GM23338 (cell line): ENCODE measurements at regions not wholly inside any gene's neighbourhood (a gene's known extent, or its start where the extent isn't known, plus 50 kb on each side); places are given as distances from the start of the nearest gene placed in this dataset.

Experiments used
- ATAC-seq: fragments of 200-7000 bp; cut with Tn5 transposase; 3 replicates; pipeline ENCODE4 v1.9.1; 2020
- DNase-seq: peaks from one replicate; pipeline ENCODE4 v3.0.0-alpha.2; 2015; ENCODE audit warnings: low spot score
- H2AFZ ChIP-seq: fragments of 200-600 bp; sonication (generic); 2 replicates; pipeline ENCODE4 v1.8.0; 2016; ENCODE audit warnings: antibody characterized with exemption, mild to moderate bottlenecking, moderate library complexity
- H3F3A ChIP-seq: fragments of 200-600 bp; sonication (generic); replicated peaks from 2 replicates; pipeline ENCODE4 v1.8.0; 2017; ENCODE audit warnings: antibody characterized with exemption, mixed run types, low read depth
- H3K27ac ChIP-seq: fragments of 200-600 bp; sonication (generic); 2 replicates; pipeline ENCODE4 v1.6.1; 2016; ENCODE audit warnings: low read depth
- H3K27me3 ChIP-seq: fragments of 200-600 bp; sonication (generic); 2 replicates; pipeline ENCODE4 v1.8.0; 2016; ENCODE audit warnings: mild to moderate bottlenecking, mixed run types, moderate library complexity; ENCODE audit not compliant: insufficient read depth
- H3K36me3 ChIP-seq: fragments of 200-600 bp; sonication (generic); 2 replicates; pipeline ENCODE4 v1.8.0; 2016; ENCODE audit warnings: mild to moderate bottlenecking; ENCODE audit not compliant: insufficient read depth
- H3K4me1 ChIP-seq: fragments of 200-600 bp; sonication (generic); 2 replicates; pipeline ENCODE4 v1.8.0; 2016; ENCODE audit warnings: mild to moderate bottlenecking, moderate library complexity; ENCODE audit not compliant: insufficient read depth
- H3K4me2 ChIP-seq: fragments of 200-600 bp; sonication (generic); 2 replicates; pipeline ENCODE4 v1.7.1; 2017; ENCODE audit warnings: mixed run types
- H3K4me3 ChIP-seq: fragments of 200-600 bp; sonication (generic); 2 replicates; pipeline ENCODE4 v1.6.1; 2016; ENCODE audit warnings: mixed run types
- H3K79me2 ChIP-seq: fragments of 200-600 bp; sonication (generic); replicated peaks from 2 replicates; pipeline ENCODE4 v1.8.0; 2017; ENCODE audit warnings: mild to moderate bottlenecking; ENCODE audit not compliant: insufficient read depth
- H3K9me2 ChIP-seq: fragments of 200-600 bp; sonication (generic); 2 replicates; pipeline ENCODE4 v1.8.0; 2017; ENCODE audit not compliant: insufficient read depth
- H4K20me1 ChIP-seq: fragments of 200-600 bp; sonication (generic); replicated peaks from 2 replicates; pipeline ENCODE4 v1.8.0; 2017; ENCODE audit warnings: mild to moderate bottlenecking; ENCODE audit not compliant: insufficient read depth
- H3K27ac Mint-ChIP-seq: 2 replicates; pipeline ENCODE4 v1.8.0; 2020; ENCODE audit warnings: inconsistent platforms, mild to moderate bottlenecking, moderate library complexity, mixed read lengths
- H3K27me3 Mint-ChIP-seq: 3 replicates; pipeline ENCODE4 v1.8.0; 2022; ENCODE audit warnings: low read depth, mild to moderate bottlenecking, moderate library complexity, mixed read lengths, inconsistent platforms; ENCODE audit not compliant: insufficient read depth, poor library complexity
- H3K36me3 Mint-ChIP-seq: 3 replicates; pipeline ENCODE4 v1.8.0; 2021; ENCODE audit warnings: low read depth, mild to moderate bottlenecking, inconsistent platforms, moderate library complexity, mixed read lengths
- H3K4me1 Mint-ChIP-seq: 3 replicates; pipeline ENCODE4 v1.8.0; 2020; ENCODE audit warnings: mild to moderate bottlenecking, inconsistent platforms, mixed read lengths
- H3K4me3 Mint-ChIP-seq: 3 replicates; pipeline ENCODE4 v1.8.0; 2021; ENCODE audit warnings: moderate library complexity, mild to moderate bottlenecking, inconsistent platforms, mixed read lengths
- H3K9me3 Mint-ChIP-seq: 3 replicates; pipeline ENCODE4 v1.8.0; 2020; ENCODE audit warnings: moderate library complexity, mild to moderate bottlenecking, inconsistent platforms, mixed read lengths
- CREB1 ChIP-seq: fragments of 250-450 bp; sonication (Bioruptor Pico); IDR thresholded peaks from 2 replicates; pipeline ENCODE4 v1.5.0; 2020; ENCODE audit warnings: low read depth, mild to moderate bottlenecking, moderate library complexity
- ETS1 ChIP-seq: IDR thresholded peaks from 2 replicates; pipeline ENCODE4 v1.6.1; 2016; ENCODE audit warnings: antibody characterized with exemption
- EZH2 ChIP-seq: fragments of 200-600 bp; sonication (generic); IDR thresholded peaks from one replicate; pipeline ENCODE4 v1.8.0; 2017; ENCODE audit warnings: antibody characterized with exemption, mild to moderate bottlenecking, low read depth; ENCODE audit not compliant: unreplicated experiment
- EZH2phosphoT487 ChIP-seq: fragments of 200-600 bp; sonication (generic); IDR thresholded peaks from one replicate; pipeline ENCODE4 v1.8.1; 2018; ENCODE audit warnings: antibody characterized with exemption; ENCODE audit not compliant: unreplicated experiment
- JUNB ChIP-seq: IDR thresholded peaks from one replicate; pipeline ENCODE4 v1.6.1; 2016; ENCODE audit warnings: antibody characterized with exemption; ENCODE audit not compliant: unreplicated experiment
- NANOG ChIP-seq: IDR thresholded peaks from 2 replicates; pipeline ENCODE4 v1.6.1; 2016; ENCODE audit warnings: antibody characterized with exemption, borderline replicate concordance
- POLR2AphosphoS5 ChIP-seq: IDR thresholded peaks from 2 replicates; pipeline ENCODE4 v1.6.1; 2016; ENCODE audit warnings: antibody characterized with exemption, low read depth
- STAT1 ChIP-seq: IDR thresholded peaks from one replicate; pipeline ENCODE4 v1.6.1; 2016; ENCODE audit warnings: antibody characterized with exemption; ENCODE audit not compliant: unreplicated experiment
- ZNF114 ChIP-seq: fragments of 250-450 bp; sonication (Bioruptor Pico); IDR thresholded peaks from 2 replicates; pipeline ENCODE4 v1.5.0; 2020; ENCODE audit warnings: mild to moderate bottlenecking, moderate library complexity
- ZNF331 ChIP-seq: fragments of 250-450 bp; sonication (Bioruptor Pico); IDR thresholded peaks from 2 replicates; pipeline ENCODE4 v1.5.0; 2020; ENCODE audit warnings: low read depth, mild to moderate bottlenecking, moderate library complexity
- TF ChIP-seq, protein P1 (sequence below): IDR thresholded peaks from one replicate; pipeline ENCODE4 v1.6.1; 2018; ENCODE audit warnings: antibody characterized with exemption; ENCODE audit not compliant: unreplicated experiment
- TF ChIP-seq, protein P2 (sequence below): fragments of 250-450 bp; sonication (Bioruptor Pico); IDR thresholded peaks from 2 replicates; pipeline ENCODE4 v1.5.0; 2020; ENCODE audit warnings: mild to moderate bottlenecking, moderate library complexity
- TF ChIP-seq, protein P3 (sequence below), 2 experiments: fragments of 200-600 bp in 1 of 2; sonication (generic) in 1 of 2; conservative IDR thresholded peaks; 2 replicates each; pipeline versions ENCODE4 v1.5.1 to v1.6.1; 2016 to 2017; ENCODE audit warnings: antibody characterized with exemption in 2 of 2, low read depth in 2 of 2, mild to moderate bottlenecking in 2 of 2, moderate library complexity in 1 of 2

GRCh38 chr3:79983118-79983517 is 215.3 kb upstream of the ROBO1 start:
- Mint-ChIP-seq H3K9me3 (no peaks in the 10 kb centered on the region), H3K36me3 (no peaks in the 10 kb centered on the region), H3K4me1 (no peaks in the 10 kb centered on the region), H3K27ac (no peak overlapping the region; the same call in 1 of the 2 replicates), H3K4me3 (no peak overlapping the region), H3K27me3 (no peaks in the 10 kb centered on the region)
- H3K9me2 ChIP-seq = peaks cover 9% of the 10 kb centered on the region; the same call in 1 of the 2 replicates
- H3K4me3 ChIP-seq = no peak overlapping the region
- no peak overlapping the region for H3K4me2 ChIP-seq
- H2AFZ ChIP-seq = no peak overlapping the region
- TF ChIP-seq, protein P1, sequence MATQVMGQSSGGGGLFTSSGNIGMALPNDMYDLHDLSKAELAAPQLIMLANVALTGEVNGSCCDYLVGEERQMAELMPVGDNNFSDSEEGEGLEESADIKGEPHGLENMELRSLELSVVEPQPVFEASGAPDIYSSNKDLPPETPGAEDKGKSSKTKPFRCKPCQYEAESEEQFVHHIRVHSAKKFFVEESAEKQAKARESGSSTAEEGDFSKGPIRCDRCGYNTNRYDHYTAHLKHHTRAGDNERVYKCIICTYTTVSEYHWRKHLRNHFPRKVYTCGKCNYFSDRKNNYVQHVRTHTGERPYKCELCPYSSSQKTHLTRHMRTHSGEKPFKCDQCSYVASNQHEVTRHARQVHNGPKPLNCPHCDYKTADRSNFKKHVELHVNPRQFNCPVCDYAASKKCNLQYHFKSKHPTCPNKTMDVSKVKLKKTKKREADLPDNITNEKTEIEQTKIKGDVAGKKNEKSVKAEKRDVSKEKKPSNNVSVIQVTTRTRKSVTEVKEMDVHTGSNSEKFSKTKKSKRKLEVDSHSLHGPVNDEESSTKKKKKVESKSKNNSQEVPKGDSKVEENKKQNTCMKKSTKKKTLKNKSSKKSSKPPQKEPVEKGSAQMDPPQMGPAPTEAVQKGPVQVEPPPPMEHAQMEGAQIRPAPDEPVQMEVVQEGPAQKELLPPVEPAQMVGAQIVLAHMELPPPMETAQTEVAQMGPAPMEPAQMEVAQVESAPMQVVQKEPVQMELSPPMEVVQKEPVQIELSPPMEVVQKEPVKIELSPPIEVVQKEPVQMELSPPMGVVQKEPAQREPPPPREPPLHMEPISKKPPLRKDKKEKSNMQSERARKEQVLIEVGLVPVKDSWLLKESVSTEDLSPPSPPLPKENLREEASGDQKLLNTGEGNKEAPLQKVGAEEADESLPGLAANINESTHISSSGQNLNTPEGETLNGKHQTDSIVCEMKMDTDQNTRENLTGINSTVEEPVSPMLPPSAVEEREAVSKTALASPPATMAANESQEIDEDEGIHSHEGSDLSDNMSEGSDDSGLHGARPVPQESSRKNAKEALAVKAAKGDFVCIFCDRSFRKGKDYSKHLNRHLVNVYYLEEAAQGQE = no peak
- no peak for TF ChIP-seq EZH2phosphoT487
- TF ChIP-seq, protein P2, sequence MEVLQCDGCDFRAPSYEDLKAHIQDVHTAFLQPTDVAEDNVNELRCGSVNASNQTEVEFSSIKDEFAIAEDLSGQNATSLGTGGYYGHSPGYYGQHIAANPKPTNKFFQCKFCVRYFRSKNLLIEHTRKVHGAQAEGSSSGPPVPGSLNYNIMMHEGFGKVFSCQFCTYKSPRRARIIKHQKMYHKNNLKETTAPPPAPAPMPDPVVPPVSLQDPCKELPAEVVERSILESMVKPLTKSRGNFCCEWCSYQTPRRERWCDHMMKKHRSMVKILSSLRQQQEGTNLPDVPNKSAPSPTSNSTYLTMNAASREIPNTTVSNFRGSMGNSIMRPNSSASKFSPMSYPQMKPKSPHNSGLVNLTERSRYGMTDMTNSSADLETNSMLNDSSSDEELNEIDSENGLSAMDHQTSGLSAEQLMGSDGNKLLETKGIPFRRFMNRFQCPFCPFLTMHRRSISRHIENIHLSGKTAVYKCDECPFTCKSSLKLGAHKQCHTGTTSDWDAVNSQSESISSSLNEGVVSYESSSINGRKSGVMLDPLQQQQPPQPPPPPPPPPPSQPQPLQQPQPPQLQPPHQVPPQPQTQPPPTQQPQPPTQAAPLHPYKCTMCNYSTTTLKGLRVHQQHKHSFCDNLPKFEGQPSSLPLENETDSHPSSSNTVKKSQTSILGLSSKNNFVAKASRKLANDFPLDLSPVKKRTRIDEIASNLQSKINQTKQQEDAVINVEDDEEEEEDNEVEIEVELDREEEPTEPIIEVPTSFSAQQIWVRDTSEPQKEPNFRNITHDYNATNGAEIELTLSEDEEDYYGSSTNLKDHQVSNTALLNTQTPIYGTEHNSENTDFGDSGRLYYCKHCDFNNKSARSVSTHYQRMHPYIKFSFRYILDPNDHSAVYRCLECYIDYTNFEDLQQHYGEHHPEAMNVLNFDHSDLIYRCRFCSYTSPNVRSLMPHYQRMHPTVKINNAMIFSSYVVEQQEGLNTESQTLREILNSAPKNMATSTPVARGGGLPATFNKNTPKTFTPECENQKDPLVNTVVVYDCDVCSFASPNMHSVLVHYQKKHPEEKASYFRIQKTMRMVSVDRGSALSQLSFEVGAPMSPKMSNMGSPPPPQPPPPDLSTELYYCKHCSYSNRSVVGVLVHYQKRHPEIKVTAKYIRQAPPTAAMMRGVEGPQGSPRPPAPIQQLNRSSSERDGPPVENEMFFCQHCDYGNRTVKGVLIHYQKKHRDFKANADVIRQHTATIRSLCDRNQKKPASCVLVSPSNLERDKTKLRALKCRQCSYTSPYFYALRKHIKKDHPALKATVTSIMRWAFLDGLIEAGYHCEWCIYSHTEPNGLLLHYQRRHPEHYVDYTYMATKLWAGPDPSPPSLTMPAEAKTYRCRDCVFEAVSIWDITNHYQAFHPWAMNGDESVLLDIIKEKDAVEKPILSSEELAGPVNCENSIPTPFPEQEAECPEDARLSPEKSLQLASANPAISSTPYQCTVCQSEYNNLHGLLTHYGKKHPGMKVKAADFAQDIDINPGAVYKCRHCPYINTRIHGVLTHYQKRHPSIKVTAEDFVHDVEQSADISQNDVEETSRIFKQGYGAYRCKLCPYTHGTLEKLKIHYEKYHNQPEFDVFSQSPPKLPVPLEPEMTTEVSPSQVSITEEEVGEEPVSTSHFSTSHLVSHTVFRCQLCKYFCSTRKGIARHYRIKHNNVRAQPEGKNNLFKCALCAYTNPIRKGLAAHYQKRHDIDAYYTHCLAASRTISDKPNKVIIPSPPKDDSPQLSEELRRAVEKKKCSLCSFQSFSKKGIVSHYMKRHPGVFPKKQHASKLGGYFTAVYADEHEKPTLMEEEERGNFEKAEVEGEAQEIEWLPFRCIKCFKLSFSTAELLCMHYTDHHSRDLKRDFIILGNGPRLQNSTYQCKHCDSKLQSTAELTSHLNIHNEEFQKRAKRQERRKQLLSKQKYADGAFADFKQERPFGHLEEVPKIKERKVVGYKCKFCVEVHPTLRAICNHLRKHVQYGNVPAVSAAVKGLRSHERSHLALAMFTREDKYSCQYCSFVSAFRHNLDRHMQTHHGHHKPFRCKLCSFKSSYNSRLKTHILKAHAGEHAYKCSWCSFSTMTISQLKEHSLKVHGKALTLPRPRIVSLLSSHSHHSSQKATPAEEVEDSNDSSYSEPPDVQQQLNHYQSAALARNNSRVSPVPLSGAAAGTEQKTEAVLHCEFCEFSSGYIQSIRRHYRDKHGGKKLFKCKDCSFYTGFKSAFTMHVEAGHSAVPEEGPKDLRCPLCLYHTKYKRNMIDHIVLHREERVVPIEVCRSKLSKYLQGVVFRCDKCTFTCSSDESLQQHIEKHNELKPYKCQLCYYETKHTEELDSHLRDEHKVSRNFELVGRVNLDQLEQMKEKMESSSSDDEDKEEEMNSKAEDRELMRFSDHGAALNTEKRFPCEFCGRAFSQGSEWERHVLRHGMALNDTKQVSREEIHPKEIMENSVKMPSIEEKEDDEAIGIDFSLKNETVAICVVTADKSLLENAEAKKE (CRISPR knock-in tag) = no peak
- no peak for TF ChIP-seq ZNF114 (CRISPR knock-in tag)
- no peak for TF ChIP-seq ZNF331
- no peak for TF ChIP-seq STAT1
- no peak for TF ChIP-seq POLR2AphosphoS5
- TF ChIP-seq NANOG = no peak
- no peak for TF ChIP-seq JUNB
- no peak for TF ChIP-seq EZH2
- TF ChIP-seq ETS1 = no peak
- TF ChIP-seq, protein P3, sequence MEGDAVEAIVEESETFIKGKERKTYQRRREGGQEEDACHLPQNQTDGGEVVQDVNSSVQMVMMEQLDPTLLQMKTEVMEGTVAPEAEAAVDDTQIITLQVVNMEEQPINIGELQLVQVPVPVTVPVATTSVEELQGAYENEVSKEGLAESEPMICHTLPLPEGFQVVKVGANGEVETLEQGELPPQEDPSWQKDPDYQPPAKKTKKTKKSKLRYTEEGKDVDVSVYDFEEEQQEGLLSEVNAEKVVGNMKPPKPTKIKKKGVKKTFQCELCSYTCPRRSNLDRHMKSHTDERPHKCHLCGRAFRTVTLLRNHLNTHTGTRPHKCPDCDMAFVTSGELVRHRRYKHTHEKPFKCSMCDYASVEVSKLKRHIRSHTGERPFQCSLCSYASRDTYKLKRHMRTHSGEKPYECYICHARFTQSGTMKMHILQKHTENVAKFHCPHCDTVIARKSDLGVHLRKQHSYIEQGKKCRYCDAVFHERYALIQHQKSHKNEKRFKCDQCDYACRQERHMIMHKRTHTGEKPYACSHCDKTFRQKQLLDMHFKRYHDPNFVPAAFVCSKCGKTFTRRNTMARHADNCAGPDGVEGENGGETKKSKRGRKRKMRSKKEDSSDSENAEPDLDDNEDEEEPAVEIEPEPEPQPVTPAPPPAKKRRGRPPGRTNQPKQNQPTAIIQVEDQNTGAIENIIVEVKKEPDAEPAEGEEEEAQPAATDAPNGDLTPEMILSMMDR (conservative IDR thresholded peaks at IDR 0.05; ENCODE audit: low read depth in 2 of 2) = no peak
- no peak for TF ChIP-seq CREB1
- H3K36me3 ChIP-seq = no peaks in the 10 kb centered on the region
- DNase-seq = no peak
- no peaks in the 10 kb centered on the region for H3F3A ChIP-seq
- no peaks in the 10 kb centered on the region for H3K4me1 ChIP-seq
- ATAC-seq = no peak
- no peaks in the 10 kb centered on the region for H4K20me1 ChIP-seq
- H3K79me2 ChIP-seq = no peaks in the 10 kb centered on the region
- no peaks in the 10 kb centered on the region for H3K27me3 ChIP-seq
- no peak overlapping the region for H3K27ac ChIP-seq
